ENCODE measurements at regions not wholly inside any gene's neighbourhood (a gene's known extent, or its start where the extent isn't known, plus 50 kb on each side); places are given as distances from the start of the nearest gene placed in this dataset.
"Not testable (repeated sequence)": the region's sequence is repeated elsewhere in the genome, so short reads cannot be mapped to it uniquely, and the experiment has no call there.

DNA sequence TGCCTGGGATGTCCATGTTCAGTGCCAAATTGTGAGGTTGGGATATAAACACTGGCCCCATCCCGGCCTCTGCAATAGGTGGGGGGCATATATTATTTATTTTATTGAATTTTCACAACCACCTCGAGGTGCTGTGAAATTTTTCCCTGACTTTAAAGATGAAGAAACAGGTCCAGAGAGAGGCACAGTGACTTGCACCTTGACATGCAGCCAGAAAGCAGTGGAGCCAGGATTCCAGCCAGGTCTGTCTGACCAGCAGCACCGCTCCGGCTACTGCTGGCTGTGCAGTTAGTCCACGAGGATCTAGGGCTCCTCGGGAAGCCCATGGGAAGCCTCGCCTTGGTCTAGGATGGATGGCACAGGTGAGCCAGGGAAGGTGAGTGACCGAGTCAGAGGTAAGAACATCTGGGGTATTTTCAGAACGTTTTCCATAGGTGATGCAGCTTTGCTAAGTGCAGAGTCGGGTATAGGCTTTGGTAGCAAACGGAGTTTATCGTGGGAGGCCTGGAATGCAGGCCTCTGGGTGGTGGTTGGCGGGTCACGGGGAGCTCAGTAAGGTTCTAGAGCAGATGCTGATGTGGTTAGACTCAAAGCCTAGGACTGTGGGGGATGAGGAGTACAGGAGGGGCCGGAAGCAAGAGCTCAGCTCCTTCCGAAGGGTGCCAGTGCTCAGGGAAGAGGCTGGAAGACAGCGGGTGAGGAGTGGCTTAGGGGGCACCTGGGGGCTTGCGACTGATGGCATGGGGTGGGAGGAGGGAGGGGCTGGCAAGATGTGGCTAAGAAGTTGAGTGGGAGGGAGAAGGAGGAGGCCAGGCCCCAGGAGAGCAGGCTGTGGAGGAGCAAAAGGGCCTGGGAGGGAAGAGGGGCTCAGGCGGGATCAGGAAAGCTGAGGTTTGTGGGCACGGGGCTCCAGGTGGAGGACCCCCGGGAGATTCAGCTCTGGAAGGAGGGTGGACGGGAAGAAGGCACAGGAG lies 107.7 kb upstream of the LRPAP1 start:
- no peak for DNase-seq
- H3K36me3 ChIP-seq = no peaks in the 10 kb centered on the region
- intact Hi-C loops (cut with DNase I) = no loop called here
- 69 to 70% methylated on average over 11 to 21 of the region's 22 CpGs for WGBS, 2 donors
- no peak for TF ChIP-seq POLR2A (IDR thresholded peaks at IDR 0.05)
- TF ChIP-seq, protein P1, sequence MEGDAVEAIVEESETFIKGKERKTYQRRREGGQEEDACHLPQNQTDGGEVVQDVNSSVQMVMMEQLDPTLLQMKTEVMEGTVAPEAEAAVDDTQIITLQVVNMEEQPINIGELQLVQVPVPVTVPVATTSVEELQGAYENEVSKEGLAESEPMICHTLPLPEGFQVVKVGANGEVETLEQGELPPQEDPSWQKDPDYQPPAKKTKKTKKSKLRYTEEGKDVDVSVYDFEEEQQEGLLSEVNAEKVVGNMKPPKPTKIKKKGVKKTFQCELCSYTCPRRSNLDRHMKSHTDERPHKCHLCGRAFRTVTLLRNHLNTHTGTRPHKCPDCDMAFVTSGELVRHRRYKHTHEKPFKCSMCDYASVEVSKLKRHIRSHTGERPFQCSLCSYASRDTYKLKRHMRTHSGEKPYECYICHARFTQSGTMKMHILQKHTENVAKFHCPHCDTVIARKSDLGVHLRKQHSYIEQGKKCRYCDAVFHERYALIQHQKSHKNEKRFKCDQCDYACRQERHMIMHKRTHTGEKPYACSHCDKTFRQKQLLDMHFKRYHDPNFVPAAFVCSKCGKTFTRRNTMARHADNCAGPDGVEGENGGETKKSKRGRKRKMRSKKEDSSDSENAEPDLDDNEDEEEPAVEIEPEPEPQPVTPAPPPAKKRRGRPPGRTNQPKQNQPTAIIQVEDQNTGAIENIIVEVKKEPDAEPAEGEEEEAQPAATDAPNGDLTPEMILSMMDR (IDR thresholded peaks at IDR 0.05) = no peak
- no peak overlapping the region for H3K27ac ChIP-seq
- no peaks in the 10 kb centered on the region for H3K4me1 ChIP-seq
- H3K9me3 ChIP-seq = no peaks in the 10 kb centered on the region
- peaks cover 0 to 52% (median 0%) of the 10 kb centered on the region in 4 donors for H3K27me3 ChIP-seq
- H3K4me3 ChIP-seq = no peak overlapping the region

DNA sequence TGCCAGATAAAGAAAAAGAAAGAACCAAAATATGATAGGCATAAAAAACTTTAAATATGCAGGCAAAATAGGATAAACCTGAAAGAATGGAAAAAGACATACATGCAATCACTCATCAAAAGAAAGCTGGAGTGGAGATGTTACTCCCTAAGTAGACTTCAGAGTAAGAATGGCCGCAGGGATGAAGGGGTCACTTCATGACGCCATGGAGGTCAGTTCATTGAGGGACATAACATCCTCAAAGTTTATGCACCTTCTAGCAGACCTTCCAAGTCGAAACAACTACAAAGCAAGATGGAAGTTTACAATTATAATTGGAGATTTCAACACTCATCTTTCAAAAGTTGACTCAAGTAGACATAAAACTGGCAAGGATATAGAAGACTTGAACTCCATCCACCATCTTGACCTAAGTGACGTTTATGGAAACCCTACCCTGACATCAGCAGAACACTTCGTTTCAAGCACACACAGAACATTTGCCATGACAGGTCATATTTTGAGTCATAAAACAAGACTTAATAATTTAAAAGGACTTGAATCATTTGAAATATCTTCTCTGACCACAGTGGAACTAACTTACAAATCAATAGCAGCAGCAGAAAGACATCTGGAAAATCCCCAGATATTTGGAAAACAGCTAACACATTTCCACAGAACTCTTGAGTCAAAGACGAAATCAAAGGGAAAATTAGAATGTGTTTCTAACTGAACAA lies 106.0 kb upstream of the LRPAP1 start:
- peaks cover 0 to 35% (median 0%) of the 10 kb centered on the region in 4 donors for H3K27me3 ChIP-seq
- intact Hi-C loops (cut with DNase I) = no loop called here
- no peaks in the 10 kb centered on the region for H3K4me1 ChIP-seq
- H3K4me3 ChIP-seq = no peak overlapping the region
- no peak overlapping the region for H3K27ac ChIP-seq
- no peak for TF ChIP-seq POLR2A (IDR thresholded peaks at IDR 0.05)
- TF ChIP-seq, protein P1 (IDR thresholded peaks at IDR 0.05) = no peak
- no peak for DNase-seq
- 55 to 58% methylated on average over 6 of the region's 6 CpGs for WGBS, 2 donors
- no peaks in the 10 kb centered on the region for H3K36me3 ChIP-seq
- no peaks in the 10 kb centered on the region for H3K9me3 ChIP-seq

DNA sequence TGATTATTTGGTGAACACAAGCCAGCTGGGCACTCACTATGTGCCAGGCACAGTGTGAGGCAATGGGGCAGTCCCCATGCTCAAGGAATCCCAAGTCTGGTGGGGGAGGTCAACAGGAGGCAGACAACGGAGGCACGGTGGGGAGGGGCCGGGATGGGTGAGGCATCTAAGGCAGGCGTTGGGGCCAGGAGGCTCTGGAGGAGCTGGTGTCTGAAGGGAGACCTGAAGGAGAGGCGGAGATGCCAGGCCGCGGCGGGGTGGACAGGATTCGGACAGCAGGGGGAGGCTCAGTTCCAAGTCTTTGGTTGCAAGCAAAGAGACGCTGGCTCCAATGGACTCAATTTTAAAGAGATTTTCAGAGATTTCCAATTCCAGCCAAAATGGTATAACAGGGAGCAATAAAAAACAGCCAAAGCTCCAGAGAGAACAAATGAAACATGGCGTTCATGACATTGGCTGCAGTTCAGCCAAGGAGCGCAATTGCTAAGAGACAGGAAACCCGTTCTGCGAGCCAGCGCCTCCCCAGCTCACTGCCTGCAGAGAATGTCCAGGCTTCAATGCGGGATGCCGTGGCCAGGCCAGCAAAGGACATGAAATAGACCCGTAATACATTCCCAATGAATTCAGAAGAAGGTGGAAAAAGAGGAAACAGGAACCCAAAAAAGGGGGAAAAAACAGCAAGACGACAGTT lies 105.2 kb upstream of the LRPAP1 start:
- TF ChIP-seq, protein P1 (IDR thresholded peaks at IDR 0.05) = no peak
- TF ChIP-seq POLR2A (IDR thresholded peaks at IDR 0.05) = no peak
- no peak overlapping the region for H3K27ac ChIP-seq
- intact Hi-C loops (cut with DNase I) = no loop called here

DNA sequence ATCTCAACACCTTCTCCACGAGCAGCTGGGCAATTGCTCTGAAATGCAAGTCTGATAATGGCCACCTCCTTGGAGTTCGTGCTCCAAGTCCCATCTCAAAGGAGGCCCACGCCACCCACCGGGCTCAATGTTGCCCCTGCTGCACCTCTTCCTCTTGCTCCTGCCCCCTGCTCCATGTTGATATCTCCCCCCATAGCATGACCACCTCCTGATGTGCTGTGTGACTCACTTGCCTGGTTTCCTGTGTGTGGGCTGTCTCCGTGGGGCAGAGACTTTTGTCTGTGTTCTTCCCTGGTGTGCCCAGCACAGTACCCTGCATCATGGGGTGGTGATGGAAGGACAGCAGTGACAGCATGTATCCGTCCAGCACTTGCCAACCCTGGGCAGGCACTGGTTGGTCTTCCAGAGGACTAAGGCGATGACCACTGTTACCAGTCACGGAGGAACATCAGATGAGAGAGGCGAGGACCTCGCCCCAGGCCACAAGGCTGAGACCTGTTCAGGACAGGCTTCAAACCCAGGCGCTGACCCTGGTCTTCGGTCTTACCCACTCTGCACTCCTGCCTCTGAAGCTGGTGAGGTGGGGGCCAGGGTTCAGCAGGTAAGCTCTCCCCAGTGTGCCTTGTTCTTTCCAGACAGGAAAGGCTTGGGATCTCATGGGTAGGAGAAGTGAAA lies 104.6 kb upstream of the LRPAP1 start:
- H3K27ac ChIP-seq = no peak overlapping the region
- H3K4me3 ChIP-seq = no peak overlapping the region
- WGBS, 2 donors = 94% methylated on average over 4 to 8 of the region's 12 CpGs
- no peaks in the 10 kb centered on the region for H3K9me3 ChIP-seq
- peaks cover 0 to 21% (median 0%) of the 10 kb centered on the region in 4 donors for H3K27me3 ChIP-seq
- no peak for TF ChIP-seq POLR2A (IDR thresholded peaks at IDR 0.05)
- TF ChIP-seq, protein P1 (IDR thresholded peaks at IDR 0.05) = no peak
- no peaks in the 10 kb centered on the region for H3K36me3 ChIP-seq
- no peak for DNase-seq
- intact Hi-C loops (cut with DNase I) = no loop called here
- H3K4me1 ChIP-seq = no peaks in the 10 kb centered on the region

More for the DNA sequence above, 105.2 kb upstream of the LRPAP1 start:
- H3K9me3 ChIP-seq = no peaks in the 10 kb centered on the region
- no peak overlapping the region for H3K4me3 ChIP-seq
- H3K27me3 ChIP-seq = peaks cover 0 to 28% (median 0%) of the 10 kb centered on the region in 4 donors
- WGBS, 2 donors = 77 to 84% methylated on average over 19 of the region's 19 CpGs
- no peaks in the 10 kb centered on the region for H3K4me1 ChIP-seq
- H3K36me3 ChIP-seq = no peaks in the 10 kb centered on the region
- no peak for DNase-seq

DNA sequence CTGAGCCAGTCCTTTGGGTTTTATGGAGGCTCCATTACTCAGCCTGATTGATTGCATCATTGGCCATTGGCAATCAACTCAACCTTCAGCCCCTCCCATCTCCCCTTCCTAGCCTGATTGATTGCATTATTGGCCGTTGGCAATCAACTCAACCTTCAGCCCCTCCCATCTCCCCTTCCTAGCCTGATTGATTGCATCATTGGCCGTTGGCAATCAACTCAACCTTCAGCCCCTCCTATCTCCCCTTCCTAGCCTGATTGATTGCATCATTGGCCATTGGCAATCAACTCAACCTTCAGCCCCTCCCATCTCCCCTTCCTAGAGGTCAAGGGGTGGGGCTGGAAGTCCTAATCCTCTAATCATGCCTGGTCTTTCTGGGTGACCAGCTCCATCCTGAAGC lies 103.8 kb upstream of the LRPAP1 start:
- H3K27ac ChIP-seq; H3K36me3 ChIP-seq; DNase-seq; intact Hi-C loops (cut with DNase I); H3K9me3 ChIP-seq; H3K4me3 ChIP-seq; H3K4me1 ChIP-seq: not testable (repeated sequence)
- WGBS, 2 donors = 44 to 49% methylated on average over 2 of the region's 2 CpGs
- H3K27me3 ChIP-seq = peaks cover 0 to 21% (median 0%) of the 10 kb centered on the region in 4 donors
